ENCODE measurements at regions not wholly inside any gene's neighbourhood (a gene's known extent, or its start where the extent isn't known, plus 50 kb on each side); places are given as distances from the start of the nearest gene placed in this dataset.
A peak's percentile ranks its signal among the peaks of the same experiment; 100 is the strongest.

GRCh38 chr10:118851062-118852035 lies 96.6 kb upstream of the CACUL1 start:
- Histone ChIP-seq H3K27ac (ENCODE audit: control insufficient read depth, insufficient read depth, low read length) (no peak overlapping the region), H3K79me2 (ENCODE audit: control insufficient read depth, insufficient read depth, low read length) (no peaks in the 10 kb centered on the region), H3K4me3 (ENCODE audit: control insufficient read depth in 2 of 3, extremely low read depth in 1 of 3, insufficient read depth in 2 of 3, low read depth in 1 of 3, low read length in 3 of 3) (no peak overlapping the region), H3K4me2 (ENCODE audit: control insufficient read depth, extremely low read depth, insufficient read depth, low read depth, low read length) (no peak overlapping the region), H3K9me1 (ENCODE audit: control insufficient read depth, extremely low read depth, insufficient read depth, low read length) (no peaks in the 10 kb centered on the region), H3K9me3 (ENCODE audit: control insufficient read depth, low read depth, low read length) (no peaks in the 10 kb centered on the region), H3K9ac (ENCODE audit: control insufficient read depth, extremely low read depth, insufficient read depth, low read length) (no peak overlapping the region), H3K36me3 (ENCODE audit: control insufficient read depth in 2 of 2, extremely low read depth in 1 of 2, insufficient read depth in 2 of 2, low read length in 2 of 2) (no peaks in the 10 kb centered on the region), H4K20me1 (ENCODE audit: control insufficient read depth, extremely low read depth, insufficient read depth, low read length) (no peaks in the 10 kb centered on the region), H2AFZ (ENCODE audit: control insufficient read depth, low read length) (no peak overlapping the region), H3K4me1 (ENCODE audit: control insufficient read depth, extremely low read depth, insufficient read depth, low read length) (peaks cover 15% of the 10 kb centered on the region), H3K27me3 (ENCODE audit: control insufficient read depth, extremely low read depth, insufficient read depth, low read length) (no peaks in the 10 kb centered on the region)
- DNase-seq (ENCODE audit: low read depth, low spot score) (no peak), FAIRE-seq (peak; percentile 89)
- dilution Hi-C loops (cut with MboI; ENCODE audit: extremely low pct_ligation_motif_present, low sequenced_read_pairs), result no loop called here
- TF ChIP-seq CTCF (optimal IDR thresholded peaks at IDR 0.05 in 1 of 3, IDR thresholded peaks at IDR 0.05 in 1 of 3, conservative IDR thresholded peaks at IDR 0.05 in 1 of 3; ENCODE audit: extremely low read depth in 1 of 3, insufficient read depth in 2 of 3, low read length in 3 of 3) (no peak), EZH2 (IDR thresholded peaks at IDR 0.05; ENCODE audit: low read length) (no peak)

GRCh38 chr10:118853916-118854315 lies 99.1 kb upstream of the CACUL1 start:
- H3K9me3 ChIP-seq (ENCODE audit: control insufficient read depth, low read depth, low read length), result no peaks in the 10 kb centered on the region
- peaks cover 15% of the 10 kb centered on the region for H3K4me1 ChIP-seq (ENCODE audit: control insufficient read depth, extremely low read depth, insufficient read depth, low read length)
- TF ChIP-seq CTCF (optimal IDR thresholded peaks at IDR 0.05 in 1 of 3, IDR thresholded peaks at IDR 0.05 in 1 of 3, conservative IDR thresholded peaks at IDR 0.05 in 1 of 3; ENCODE audit: extremely low read depth in 1 of 3, insufficient read depth in 2 of 3, low read length in 3 of 3) (no peak), EZH2 (IDR thresholded peaks at IDR 0.05; ENCODE audit: low read length) (no peak)
- H2AFZ ChIP-seq (ENCODE audit: control insufficient read depth, low read length), result no peak overlapping the region
- H3K36me3 ChIP-seq (ENCODE audit: control insufficient read depth in 2 of 2, extremely low read depth in 1 of 2, insufficient read depth in 2 of 2, low read length in 2 of 2), result no peaks in the 10 kb centered on the region
- dilution Hi-C loops (cut with MboI; ENCODE audit: extremely low pct_ligation_motif_present, low sequenced_read_pairs), result no loop called here
- no peak overlapping the region for H3K4me2 ChIP-seq (ENCODE audit: control insufficient read depth, extremely low read depth, insufficient read depth, low read depth, low read length)
- H3K27me3 ChIP-seq (ENCODE audit: control insufficient read depth, extremely low read depth, insufficient read depth, low read length), result no peaks in the 10 kb centered on the region
- no peak overlapping the region for H3K9ac ChIP-seq (ENCODE audit: control insufficient read depth, extremely low read depth, insufficient read depth, low read length)
- no peaks in the 10 kb centered on the region for H4K20me1 ChIP-seq (ENCODE audit: control insufficient read depth, extremely low read depth, insufficient read depth, low read length)
- no peak overlapping the region for H3K27ac ChIP-seq (ENCODE audit: control insufficient read depth, insufficient read depth, low read length)
- H3K79me2 ChIP-seq (ENCODE audit: control insufficient read depth, insufficient read depth, low read length), result no peaks in the 10 kb centered on the region
- no peak for DNase-seq (ENCODE audit: low read depth, low spot score)
- H3K9me1 ChIP-seq (ENCODE audit: control insufficient read depth, extremely low read depth, insufficient read depth, low read length), result no peaks in the 10 kb centered on the region
- no peak overlapping the region for H3K4me3 ChIP-seq (ENCODE audit: control insufficient read depth in 2 of 3, extremely low read depth in 1 of 3, insufficient read depth in 2 of 3, low read depth in 1 of 3, low read length in 3 of 3)
- FAIRE-seq, result no peak

All from keratinocyte (primary cell).